ENCODE measurements at regions not wholly inside any gene's neighbourhood (a gene's known extent, or its start where the extent isn't known, plus 50 kb on each side); places are given as distances from the start of the nearest gene placed in this dataset.

DNA sequence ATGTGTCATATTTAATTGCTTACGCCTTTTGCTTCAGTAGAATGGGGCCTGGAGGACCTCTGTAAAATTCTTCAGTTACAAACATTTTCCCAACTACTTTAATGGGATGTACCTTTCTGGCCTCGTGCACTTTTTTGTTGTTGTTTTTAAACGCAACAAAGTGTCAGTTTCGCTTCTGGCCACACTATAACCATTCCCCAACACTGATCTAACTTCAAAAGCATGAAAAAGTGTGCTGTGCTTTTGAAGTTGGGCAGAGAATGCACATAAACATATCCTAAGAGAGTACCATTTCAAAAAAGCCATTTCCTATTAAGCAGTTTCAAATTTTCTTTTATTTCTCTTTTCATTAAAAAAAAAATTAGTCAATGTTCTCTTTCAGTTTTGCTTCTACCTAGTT is 435.8 kb downstream of the CNTN6 start:
- peaks cover 2 to 4% of the 10 kb centered on the region in 2 donors for H3K9me3 Mint-ChIP-seq
- no peak for ATAC-seq (replicated peaks)
- no peak overlapping the region for H3K27ac Mint-ChIP-seq
- H3K4me3 Mint-ChIP-seq = no peak overlapping the region
- DNase-seq = no peak
- H3K27me3 Mint-ChIP-seq = no peaks in the 10 kb centered on the region
- no peaks in the 10 kb centered on the region for H3K4me1 Mint-ChIP-seq
- no peaks in the 10 kb centered on the region for H3K36me3 Mint-ChIP-seq

GRCh38 chr3:1529676-1530075 is 436.9 kb downstream of the CNTN6 start:
- Mint-ChIP-seq H3K4me3 (no peak overlapping the region), H3K27me3 (no peaks in the 10 kb centered on the region), H3K9me3 (peaks cover 5 to 8% of the 10 kb centered on the region in 2 donors), H3K4me1 (no peaks in the 10 kb centered on the region), H3K36me3 (no peaks in the 10 kb centered on the region), H3K27ac (no peak overlapping the region)
- ATAC-seq (replicated peaks) (no peak), DNase-seq (no peak)

- Mint-ChIP-seq H3K4me3 (no peak overlapping the region), H3K9me3 (peaks cover 9 to 12% of the 10 kb centered on the region in 2 donors), H3K4me1 (no peaks in the 10 kb centered on the region), H3K27ac (no peak overlapping the region), H3K36me3 (no peaks in the 10 kb centered on the region), H3K27me3 (no peaks in the 10 kb centered on the region)
- ATAC-seq (replicated peaks) (no peak), DNase-seq (no peak)
These were observed 439.2 kb downstream of the CNTN6 start for GRCh38 chr3:1531981-1532380.

GRCh38 chr3:1532935-1533606 is 440.2 kb downstream of the CNTN6 start:
- Mint-ChIP-seq H3K27ac (no peak overlapping the region), H3K36me3 (no peaks in the 10 kb centered on the region), H3K4me1 (no peaks in the 10 kb centered on the region), H3K4me3 (no peak overlapping the region), H3K27me3 (no peaks in the 10 kb centered on the region), H3K9me3 (peaks cover 11 to 13% of the 10 kb centered on the region in 2 donors)
- no peak for ATAC-seq (replicated peaks)
- no peak for DNase-seq

DNA sequence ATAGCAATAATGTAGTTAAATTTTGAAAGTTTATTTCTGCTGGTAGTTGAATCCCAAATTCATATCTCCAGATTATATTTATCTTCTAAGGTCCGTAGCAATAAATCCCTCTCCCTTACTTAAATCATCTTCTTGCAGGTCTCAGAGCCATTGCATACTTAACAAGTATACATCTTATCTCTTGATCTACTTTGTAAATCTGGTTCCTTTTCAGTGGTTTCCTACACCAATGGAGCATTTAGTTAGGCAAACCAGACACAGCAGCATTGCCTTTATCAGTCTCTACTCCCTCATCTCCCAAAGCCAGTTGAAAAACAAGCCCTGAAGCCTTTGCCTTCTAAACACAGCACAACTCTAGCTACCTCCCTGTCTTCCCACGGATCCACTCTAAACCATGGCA is 440.9 kb downstream of the CNTN6 start:
- no peak overlapping the region for H3K4me3 Mint-ChIP-seq
- no peak overlapping the region for H3K27ac Mint-ChIP-seq
- no peaks in the 10 kb centered on the region for H3K4me1 Mint-ChIP-seq
- peaks cover 11 to 12% of the 10 kb centered on the region in 2 donors for H3K9me3 Mint-ChIP-seq
- no peak for ATAC-seq (replicated peaks)
- H3K36me3 Mint-ChIP-seq = no peaks in the 10 kb centered on the region
- H3K27me3 Mint-ChIP-seq = no peaks in the 10 kb centered on the region
- DNase-seq = no peak

GRCh38 chr3:1534252-1534651 is 441.4 kb downstream of the CNTN6 start:
- ATAC-seq (replicated peaks) (no peak), DNase-seq (no peak)
- H3K27me3 Mint-ChIP-seq = no peaks in the 10 kb centered on the region
- H3K36me3 Mint-ChIP-seq = no peaks in the 10 kb centered on the region
- H3K27ac Mint-ChIP-seq = no peak overlapping the region
- H3K4me3 Mint-ChIP-seq = no peak overlapping the region
- H3K9me3 Mint-ChIP-seq = peaks cover 11 to 15% of the 10 kb centered on the region in 2 donors
- H3K4me1 Mint-ChIP-seq = no peaks in the 10 kb centered on the region

DNA sequence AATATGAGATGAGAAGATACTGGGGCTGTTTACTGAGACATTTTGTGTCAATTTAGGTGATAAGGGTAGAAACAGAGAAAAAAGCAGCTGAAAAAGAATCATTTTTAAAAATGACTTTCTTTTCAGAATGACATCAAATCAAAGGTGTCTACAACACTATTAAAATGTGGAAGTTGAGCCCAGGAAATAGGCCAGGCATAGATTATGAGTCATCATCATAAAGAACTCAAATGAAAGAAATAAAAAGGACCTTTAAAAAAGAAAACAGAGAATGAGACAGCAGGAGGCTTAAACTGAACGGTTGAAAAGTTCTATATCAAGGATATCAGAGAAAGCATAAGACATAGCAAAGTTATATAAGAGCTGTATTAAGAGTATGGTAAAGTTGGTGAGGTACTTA is 442.5 kb downstream of the CNTN6 start:
- DNase-seq (no peak), ATAC-seq (replicated peaks) (no peak)
- peaks cover 11 to 15% of the 10 kb centered on the region in 2 donors for H3K9me3 Mint-ChIP-seq
- no peak overlapping the region for H3K27ac Mint-ChIP-seq
- H3K27me3 Mint-ChIP-seq = no peaks in the 10 kb centered on the region
- no peaks in the 10 kb centered on the region for H3K36me3 Mint-ChIP-seq
- no peak overlapping the region for H3K4me3 Mint-ChIP-seq
- no peaks in the 10 kb centered on the region for H3K4me1 Mint-ChIP-seq

DNA sequence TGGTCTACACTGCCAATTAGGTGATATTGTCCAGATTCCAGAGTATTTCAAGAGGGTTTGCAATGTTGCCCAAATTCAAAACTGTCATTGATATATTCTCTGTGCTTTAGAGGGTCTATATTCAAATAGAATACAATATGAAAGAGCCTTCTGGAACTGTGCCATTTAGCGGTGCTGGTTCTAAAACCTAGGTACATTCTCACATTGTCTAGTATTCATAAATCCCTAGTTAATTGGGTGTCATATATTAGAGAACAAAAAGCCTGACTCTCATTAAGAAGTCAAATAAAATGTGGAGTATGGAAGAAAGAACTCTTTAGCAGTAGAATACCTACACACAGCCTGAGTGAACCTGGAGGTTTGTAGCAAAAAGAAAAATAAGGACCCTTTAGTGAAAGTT is 447.9 kb downstream of the CNTN6 start:
- ATAC-seq (replicated peaks) = no peak
- Mint-ChIP-seq H3K4me3 (no peak overlapping the region), H3K4me1 (no peaks in the 10 kb centered on the region), H3K36me3 (no peaks in the 10 kb centered on the region), H3K27ac (no peak overlapping the region), H3K9me3 (peaks cover 3 to 8% of the 10 kb centered on the region in 2 donors), H3K27me3 (no peaks in the 10 kb centered on the region)
- DNase-seq = no peak

- ATAC-seq (replicated peaks) (no peak), DNase-seq (no peak)
- Mint-ChIP-seq H3K27me3 (no peaks in the 10 kb centered on the region), H3K36me3 (no peaks in the 10 kb centered on the region), H3K4me1 (no peaks in the 10 kb centered on the region), H3K9me3 (peaks cover 0 to 4% of the 10 kb centered on the region in 2 donors), H3K4me3 (no peak overlapping the region), H3K27ac (no peak overlapping the region)
These were observed 458.9 kb downstream of the CNTN6 start for GRCh38 chr3:1551741-1552140.

DNA sequence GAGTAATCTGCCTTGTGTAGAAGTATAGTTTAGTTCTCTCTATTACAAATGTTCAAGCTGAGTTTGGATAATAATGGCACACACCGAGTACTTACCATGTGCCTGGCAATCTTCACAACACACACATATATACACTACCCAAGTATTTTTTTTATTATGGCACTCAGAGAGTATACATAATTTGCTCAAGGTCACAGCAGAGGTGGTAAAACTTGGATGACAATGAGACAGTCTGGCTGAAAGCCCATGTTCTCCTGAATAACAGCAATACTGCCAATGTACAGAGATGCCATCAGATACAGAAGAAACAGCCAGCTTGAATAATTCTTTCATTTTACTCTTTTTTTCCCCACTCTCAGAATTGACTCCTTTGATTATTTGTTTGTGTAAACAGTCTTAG is 460.0 kb downstream of the CNTN6 start:
- H3K27ac Mint-ChIP-seq = no peak overlapping the region
- H3K9me3 Mint-ChIP-seq = peaks cover 0 to 4% of the 10 kb centered on the region in 2 donors
- no peaks in the 10 kb centered on the region for H3K27me3 Mint-ChIP-seq
- no peak overlapping the region for H3K4me3 Mint-ChIP-seq
- H3K4me1 Mint-ChIP-seq = no peaks in the 10 kb centered on the region
- no peaks in the 10 kb centered on the region for H3K36me3 Mint-ChIP-seq
- DNase-seq (no peak), ATAC-seq (replicated peaks) (no peak)

DNA sequence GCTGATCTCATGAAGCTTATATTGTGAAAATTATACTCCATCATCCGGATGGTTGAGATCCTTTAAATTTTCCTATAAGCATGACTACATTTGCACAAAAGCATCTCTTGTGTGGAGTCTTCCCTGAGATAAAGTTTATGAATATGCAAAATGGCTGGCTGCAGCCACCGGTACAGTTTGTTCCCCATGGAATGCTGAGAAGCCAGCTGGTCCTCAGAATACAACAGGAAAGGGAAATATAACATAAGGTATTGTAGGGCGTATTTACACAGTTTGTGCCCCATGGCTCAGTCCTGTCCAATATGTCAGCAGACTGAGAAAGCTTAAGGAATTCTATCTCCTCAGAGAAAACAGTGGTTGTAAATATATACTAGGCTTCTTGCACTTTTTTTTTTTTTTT is 468.6 kb downstream of the CNTN6 start:
- DNase-seq (no peak), ATAC-seq (replicated peaks) (no peak)
- no peaks in the 10 kb centered on the region for H3K27me3 Mint-ChIP-seq
- H3K9me3 Mint-ChIP-seq = peaks cover 4% of the 10 kb centered on the region in 2 donors
- H3K27ac Mint-ChIP-seq = no peak overlapping the region
- no peaks in the 10 kb centered on the region for H3K4me1 Mint-ChIP-seq
- H3K4me3 Mint-ChIP-seq = no peak overlapping the region
- no peaks in the 10 kb centered on the region for H3K36me3 Mint-ChIP-seq

- H3K4me1 Mint-ChIP-seq = no peaks in the 10 kb centered on the region
- H3K9me3 Mint-ChIP-seq = peaks cover 3 to 10% of the 10 kb centered on the region in 2 donors
- H3K36me3 Mint-ChIP-seq = no peaks in the 10 kb centered on the region
- no peak overlapping the region for H3K27ac Mint-ChIP-seq
- DNase-seq (no peak), ATAC-seq (replicated peaks) (no peak)
- H3K27me3 Mint-ChIP-seq = no peaks in the 10 kb centered on the region
- H3K4me3 Mint-ChIP-seq = no peak overlapping the region
These were observed 478.9 kb downstream of the CNTN6 start for GRCh38 chr3:1571736-1572135.

DNA sequence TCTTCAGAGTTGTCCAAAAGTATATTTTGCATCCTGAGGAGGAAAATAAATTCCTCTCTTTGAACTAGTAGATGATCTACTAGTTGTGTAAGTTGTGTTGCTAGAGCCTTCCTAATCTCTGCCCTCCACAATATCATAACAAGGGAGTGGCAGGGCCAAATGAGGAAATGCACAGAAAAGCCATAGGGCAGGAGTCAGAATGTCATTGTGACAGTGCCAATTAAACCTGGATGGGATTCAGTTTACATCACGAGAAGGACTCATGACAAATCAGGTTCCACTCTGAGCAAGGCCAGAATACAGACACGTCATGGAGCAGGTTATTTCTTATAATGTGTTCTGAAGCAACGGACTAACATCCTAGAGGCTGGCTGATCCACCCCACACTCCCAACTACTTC is 483.2 kb downstream of the CNTN6 start:
- Mint-ChIP-seq H3K27ac (no peak overlapping the region), H3K36me3 (no peaks in the 10 kb centered on the region), H3K4me3 (no peak overlapping the region), H3K4me1 (no peaks in the 10 kb centered on the region), H3K9me3 (peaks cover 2 to 10% of the 10 kb centered on the region in 2 donors), H3K27me3 (no peaks in the 10 kb centered on the region)
- ATAC-seq (replicated peaks) = no peak
- DNase-seq = no peak

GRCh38 chr3:1578124-1578806 is 485.4 kb downstream of the CNTN6 start:
- no peaks in the 10 kb centered on the region for H3K36me3 Mint-ChIP-seq
- ATAC-seq (replicated peaks) (no peak), DNase-seq (no peak)
- no peak overlapping the region for H3K4me3 Mint-ChIP-seq
- H3K9me3 Mint-ChIP-seq = peaks cover 2 to 4% of the 10 kb centered on the region in 2 donors
- H3K27me3 Mint-ChIP-seq = no peaks in the 10 kb centered on the region
- H3K4me1 Mint-ChIP-seq = no peaks in the 10 kb centered on the region
- H3K27ac Mint-ChIP-seq = no peak overlapping the region

DNA sequence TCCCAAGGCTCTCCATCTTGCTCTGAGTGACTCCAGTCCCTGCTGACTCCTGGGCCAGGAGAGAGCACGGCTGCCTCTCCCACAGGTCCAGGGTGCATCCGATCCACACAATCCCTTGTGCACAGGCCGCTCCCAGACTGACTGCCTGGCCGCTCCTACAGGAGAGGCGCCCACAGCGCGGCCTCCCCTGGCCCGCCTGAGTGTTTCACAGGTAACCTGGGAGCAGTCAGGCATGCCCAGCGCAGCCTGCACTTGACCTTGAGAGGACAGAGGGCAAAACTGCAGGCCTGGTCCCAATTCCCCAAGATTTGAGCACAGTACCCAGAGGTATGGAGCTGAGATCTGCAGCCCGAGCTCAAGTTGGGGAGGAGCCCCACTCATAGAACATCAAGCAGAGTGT is 490.2 kb downstream of the CNTN6 start:
- ATAC-seq (replicated peaks) (no peak), DNase-seq (no peak)
- H3K4me3 Mint-ChIP-seq = no peak overlapping the region
- no peaks in the 10 kb centered on the region for H3K4me1 Mint-ChIP-seq
- no peaks in the 10 kb centered on the region for H3K36me3 Mint-ChIP-seq
- no peaks in the 10 kb centered on the region for H3K27me3 Mint-ChIP-seq
- peaks cover 5 to 8% of the 10 kb centered on the region in 2 donors for H3K9me3 Mint-ChIP-seq
- H3K27ac Mint-ChIP-seq = no peak overlapping the region

Measured in stimulated activated naive B cell treated with anti-CD40 and anti-IgM and Interleukin-4, amounts not matched to agents 10 μg/mL and 1 μg/mL and 100 μg/mL, for 72 hours (primary cell).